Erythroblast (primary cell): ENCODE measurements at regions not wholly inside any gene's neighbourhood (a gene's known extent, or its start where the extent isn't known, plus 50 kb on each side); places are given as distances from the start of the nearest gene placed in this dataset.

ENCODE experiments used
- GATA1 ChIP-seq: IDR thresholded peaks from 2 replicates; pipeline ENCODE4 v1.6.1; 2011; ENCODE audit warnings: low read depth, mild to moderate bottlenecking, control low read depth, low read length, moderate library complexity
- POLR2A ChIP-seq: IDR thresholded peaks from 2 replicates; pipeline ENCODE4 v1.6.1; 2011; ENCODE audit warnings: mild to moderate bottlenecking, low read length

GRCh38 chr4:99763635-99764101 is 53.0 kb upstream of the DAPP1 start:
- TF ChIP-seq POLR2A (no peak), GATA1 (no peak)
